GM21360 (cell line): ENCODE measurements at regions not wholly inside any gene's neighbourhood (a gene's known extent, or its start where the extent isn't known, plus 50 kb on each side); places are given as distances from the start of the nearest gene placed in this dataset.

Source experiments
- ATAC-seq: cut with Tn5 transposase; IDR thresholded peaks from one replicate; pipeline ENCODE4 v1.9.1; 2021; ENCODE audit warnings: mild to moderate bottlenecking, moderate library complexity; ENCODE audit not compliant: unreplicated experiment

- no peak for ATAC-seq
Measured at GRCh38 chr6:22043284-22043962, 253.4 kb downstream of the PRL start.

- no peak for ATAC-seq
Measured at GRCh38 chr6:22045261-22045912, 251.4 kb downstream of the PRL start.

GRCh38 chr6:22049002-22049401, 247.8 kb downstream of the PRL start:
- no peak for ATAC-seq

- ATAC-seq = no peak
Measured at GRCh38 chr6:22053391-22053997, 243.3 kb downstream of the PRL start.

GRCh38 chr6:22056398-22056797, 240.4 kb downstream of the PRL start:
- no peak for ATAC-seq

GRCh38 chr6:22057962-22058361, 238.9 kb downstream of the PRL start:
- ATAC-seq = no peak

- no peak for ATAC-seq
Measured at GRCh38 chr6:22059126-22059525, 237.7 kb downstream of the PRL start.

GRCh38 chr6:22059946-22060345, 236.9 kb downstream of the PRL start:
- no peak for ATAC-seq

- ATAC-seq = peak; percentile 58
Measured at GRCh38 chr6:22062807-22063408, 233.9 kb downstream of the PRL start.

- no peak for ATAC-seq
Measured at GRCh38 chr6:22064558-22064957, 232.3 kb downstream of the PRL start.

GRCh38 chr6:22067122-22067521, 229.7 kb downstream of the PRL start:
- no peak for ATAC-seq

- no peak for ATAC-seq
Measured at GRCh38 chr6:22067671-22068070, 229.2 kb downstream of the PRL start.

GRCh38 chr6:22068561-22069305, 228.1 kb downstream of the PRL start:
- peak; percentile 56 for ATAC-seq

GRCh38 chr6:22069306-22069800, 227.5 kb downstream of the PRL start:
- ATAC-seq = no peak

- ATAC-seq = no peak
Measured at GRCh38 chr6:22071270-22072041, 225.4 kb downstream of the PRL start.

GRCh38 chr6:22072949-22073348, 223.9 kb downstream of the PRL start:
- no peak for ATAC-seq

GRCh38 chr6:22073516-22074198, 223.2 kb downstream of the PRL start:
- no peak for ATAC-seq

GRCh38 chr6:22078288-22078687, 218.5 kb downstream of the PRL start:
- no peak for ATAC-seq

GRCh38 chr6:22078802-22079545, 217.9 kb downstream of the PRL start:
- ATAC-seq = no peak
